ENCODE measurements at regions not wholly inside any gene's neighbourhood (a gene's known extent, or its start where the extent isn't known, plus 50 kb on each side); places are given as distances from the start of the nearest gene placed in this dataset.

DNA sequence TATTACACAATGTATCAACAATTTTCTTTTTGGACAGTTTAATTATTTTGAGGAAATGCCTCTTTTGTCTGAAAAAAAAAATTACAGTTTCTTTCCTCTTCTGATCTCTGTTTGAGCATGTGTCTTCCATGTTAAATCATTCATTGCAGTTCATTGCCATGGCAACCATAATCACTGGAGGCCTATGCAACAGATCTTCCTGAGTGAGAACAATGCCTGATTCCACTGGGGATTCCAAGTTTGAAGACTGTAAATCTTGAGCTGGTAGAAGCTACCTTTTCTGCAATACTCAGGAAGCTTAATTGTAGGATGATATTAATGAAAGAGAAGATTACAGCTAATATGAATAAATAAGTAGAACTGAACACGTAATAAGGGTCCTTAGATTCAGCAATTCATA is 721.4 kb upstream of the CNTNAP5 start:
- no peak overlapping the region for H3K4me2 ChIP-seq
- H3K4me1 ChIP-seq = no peaks in the 10 kb centered on the region
- H3K79me2 ChIP-seq (ENCODE audit: low read depth) = no peaks in the 10 kb centered on the region
- no peaks in the 10 kb centered on the region for H3K27me3 Mint-ChIP-seq (ENCODE audit: insufficient read depth, low read depth)
- no peaks in the 10 kb centered on the region for H4K20me1 ChIP-seq (ENCODE audit: low read depth)
- H3K9ac ChIP-seq = no peak overlapping the region
- no peak overlapping the region for H2AFZ ChIP-seq (replicated peaks)
- H3K4me1 Mint-ChIP-seq = peaks cover 7% of the 10 kb centered on the region
- H3K9me3 Mint-ChIP-seq = peaks cover 9% of the 10 kb centered on the region
- no peaks in the 10 kb centered on the region for H3K27me3 ChIP-seq
- H3K36me3 Mint-ChIP-seq = no peaks in the 10 kb centered on the region
- H3K4me3 Mint-ChIP-seq = no peak overlapping the region
- no peak overlapping the region for H3K4me3 ChIP-seq
- TF ChIP-seq EZH2 (IDR thresholded peaks at IDR 0.05) (no peak), EZH2phosphoT487 (IDR thresholded peaks at IDR 0.05) (no peak)
- TF ChIP-seq, protein P1, sequence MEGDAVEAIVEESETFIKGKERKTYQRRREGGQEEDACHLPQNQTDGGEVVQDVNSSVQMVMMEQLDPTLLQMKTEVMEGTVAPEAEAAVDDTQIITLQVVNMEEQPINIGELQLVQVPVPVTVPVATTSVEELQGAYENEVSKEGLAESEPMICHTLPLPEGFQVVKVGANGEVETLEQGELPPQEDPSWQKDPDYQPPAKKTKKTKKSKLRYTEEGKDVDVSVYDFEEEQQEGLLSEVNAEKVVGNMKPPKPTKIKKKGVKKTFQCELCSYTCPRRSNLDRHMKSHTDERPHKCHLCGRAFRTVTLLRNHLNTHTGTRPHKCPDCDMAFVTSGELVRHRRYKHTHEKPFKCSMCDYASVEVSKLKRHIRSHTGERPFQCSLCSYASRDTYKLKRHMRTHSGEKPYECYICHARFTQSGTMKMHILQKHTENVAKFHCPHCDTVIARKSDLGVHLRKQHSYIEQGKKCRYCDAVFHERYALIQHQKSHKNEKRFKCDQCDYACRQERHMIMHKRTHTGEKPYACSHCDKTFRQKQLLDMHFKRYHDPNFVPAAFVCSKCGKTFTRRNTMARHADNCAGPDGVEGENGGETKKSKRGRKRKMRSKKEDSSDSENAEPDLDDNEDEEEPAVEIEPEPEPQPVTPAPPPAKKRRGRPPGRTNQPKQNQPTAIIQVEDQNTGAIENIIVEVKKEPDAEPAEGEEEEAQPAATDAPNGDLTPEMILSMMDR (IDR thresholded peaks at IDR 0.05) = no peak
- peak; percentile 5 for DNase-seq (ENCODE audit: low spot score)
- H3K9me3 ChIP-seq (ENCODE audit: low read depth) = no peaks in the 10 kb centered on the region
- no peak overlapping the region for H3K27ac ChIP-seq
- H3K36me3 ChIP-seq = no peaks in the 10 kb centered on the region
- H3F3A ChIP-seq (ENCODE audit: low read depth) = no peaks in the 10 kb centered on the region
- H3K27ac Mint-ChIP-seq = no peak overlapping the region

Data from neural progenitor cell (in vitro differentiated cells).